GM06990 (cell line): ENCODE measurements at regions not wholly inside any gene's neighbourhood (a gene's known extent, or its start where the extent isn't known, plus 50 kb on each side); places are given as distances from the start of the nearest gene placed in this dataset.

Experiments used
- DNase-seq: peaks from one replicate; pipeline ENCODE4 v3.0.0-alpha.2; 2011; ENCODE audit not compliant: insufficient read length; ENCODE audit errors: extremely low read depth
- H3K27me3 ChIP-seq: replicated peaks from 2 replicates; pipeline ENCODE4 v1.6.0; 2011; ENCODE audit warnings: low read length; ENCODE audit not compliant: control insufficient read depth, insufficient read depth
- H3K36me3 ChIP-seq: 2 replicates; pipeline ENCODE4 v1.5.1; 2011; ENCODE audit warnings: low read length; ENCODE audit not compliant: control insufficient read depth, insufficient read depth
- H3K4me3 ChIP-seq: replicated peaks from 2 replicates; pipeline ENCODE4 v1.5.1; 2011; ENCODE audit warnings: low read depth, mild to moderate bottlenecking, control low read depth, low read length
- TF ChIP-seq, protein P1 (sequence below): IDR thresholded peaks from 2 replicates; pipeline ENCODE4 v1.5.1; 2011; ENCODE audit warnings: low read length, control low read depth, mild to moderate bottlenecking, inconsistent platforms; ENCODE audit not compliant: insufficient read depth, poor library complexity, severe bottlenecking

DNA sequence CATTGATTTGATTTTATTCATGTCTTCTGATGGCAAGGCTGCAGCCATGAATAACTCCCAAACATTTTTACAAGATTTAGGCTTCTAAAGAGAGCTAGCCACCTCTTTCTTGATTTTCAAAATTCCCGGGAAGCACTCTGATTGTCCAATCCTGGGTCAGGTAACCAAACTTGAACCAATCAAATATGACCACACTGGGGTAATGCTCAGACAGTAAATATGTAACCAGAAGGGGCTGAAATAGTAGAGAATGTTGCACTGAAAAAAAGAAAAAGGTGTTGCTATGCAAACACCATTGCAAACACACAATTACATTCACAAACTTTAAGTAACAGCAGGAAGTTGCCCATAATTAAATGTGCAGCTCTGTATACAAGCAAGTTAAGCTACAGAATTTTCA, 112.9 kb upstream of the IQCM start:
- no peak for DNase-seq
- TF ChIP-seq, protein P1, sequence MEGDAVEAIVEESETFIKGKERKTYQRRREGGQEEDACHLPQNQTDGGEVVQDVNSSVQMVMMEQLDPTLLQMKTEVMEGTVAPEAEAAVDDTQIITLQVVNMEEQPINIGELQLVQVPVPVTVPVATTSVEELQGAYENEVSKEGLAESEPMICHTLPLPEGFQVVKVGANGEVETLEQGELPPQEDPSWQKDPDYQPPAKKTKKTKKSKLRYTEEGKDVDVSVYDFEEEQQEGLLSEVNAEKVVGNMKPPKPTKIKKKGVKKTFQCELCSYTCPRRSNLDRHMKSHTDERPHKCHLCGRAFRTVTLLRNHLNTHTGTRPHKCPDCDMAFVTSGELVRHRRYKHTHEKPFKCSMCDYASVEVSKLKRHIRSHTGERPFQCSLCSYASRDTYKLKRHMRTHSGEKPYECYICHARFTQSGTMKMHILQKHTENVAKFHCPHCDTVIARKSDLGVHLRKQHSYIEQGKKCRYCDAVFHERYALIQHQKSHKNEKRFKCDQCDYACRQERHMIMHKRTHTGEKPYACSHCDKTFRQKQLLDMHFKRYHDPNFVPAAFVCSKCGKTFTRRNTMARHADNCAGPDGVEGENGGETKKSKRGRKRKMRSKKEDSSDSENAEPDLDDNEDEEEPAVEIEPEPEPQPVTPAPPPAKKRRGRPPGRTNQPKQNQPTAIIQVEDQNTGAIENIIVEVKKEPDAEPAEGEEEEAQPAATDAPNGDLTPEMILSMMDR, result no peak
- H3K36me3 ChIP-seq, result no peaks in the 10 kb centered on the region
- no peak overlapping the region for H3K4me3 ChIP-seq
- no peaks in the 10 kb centered on the region for H3K27me3 ChIP-seq

DNA sequence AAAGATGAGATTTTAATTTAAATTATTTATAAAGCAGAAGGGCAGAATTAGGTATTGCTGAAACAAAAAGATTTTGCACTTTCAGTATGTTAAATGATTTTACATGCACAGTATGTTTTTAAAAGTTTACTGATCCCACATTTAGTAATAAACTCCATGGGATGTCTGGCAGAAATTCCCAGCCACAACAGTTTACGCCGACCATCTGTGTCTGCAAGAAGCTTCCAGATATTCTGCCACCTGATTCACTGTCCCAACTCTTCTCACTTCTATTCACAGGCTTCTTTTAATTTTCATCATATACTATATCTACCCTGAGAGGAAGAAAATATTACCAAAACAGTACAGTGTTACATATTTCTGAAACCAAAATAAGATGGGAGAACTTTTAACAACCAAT, 115.8 kb upstream of the IQCM start:
- Histone ChIP-seq H3K27me3 (no peaks in the 10 kb centered on the region), H3K4me3 (no peak overlapping the region), H3K36me3 (no peaks in the 10 kb centered on the region)
- no peak for DNase-seq
- TF ChIP-seq, protein P1, result no peak

DNA sequence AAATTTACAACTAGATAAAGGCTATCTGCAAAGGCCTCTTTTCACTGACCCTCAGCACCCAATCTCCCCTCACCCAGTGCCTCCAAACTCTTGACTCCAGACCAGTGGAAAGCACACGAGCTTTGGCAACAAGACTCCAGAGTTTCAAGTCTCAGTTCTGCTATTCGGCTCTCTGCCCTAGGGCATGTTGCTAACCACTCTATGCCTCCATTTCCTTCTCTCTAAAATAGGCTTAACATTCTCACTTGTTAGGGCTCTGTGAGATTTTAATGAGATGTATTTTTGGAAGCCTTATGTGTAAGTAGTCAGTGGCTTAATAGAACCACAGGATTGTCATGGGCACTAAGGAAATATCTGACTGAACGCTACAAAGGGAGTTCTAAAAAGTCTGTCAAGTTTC, 116.5 kb upstream of the IQCM start:
- H3K36me3 ChIP-seq, result no peaks in the 10 kb centered on the region
- TF ChIP-seq, protein P1, result no peak
- no peaks in the 10 kb centered on the region for H3K27me3 ChIP-seq
- H3K4me3 ChIP-seq, result no peak overlapping the region
- DNase-seq, result no peak

DNA sequence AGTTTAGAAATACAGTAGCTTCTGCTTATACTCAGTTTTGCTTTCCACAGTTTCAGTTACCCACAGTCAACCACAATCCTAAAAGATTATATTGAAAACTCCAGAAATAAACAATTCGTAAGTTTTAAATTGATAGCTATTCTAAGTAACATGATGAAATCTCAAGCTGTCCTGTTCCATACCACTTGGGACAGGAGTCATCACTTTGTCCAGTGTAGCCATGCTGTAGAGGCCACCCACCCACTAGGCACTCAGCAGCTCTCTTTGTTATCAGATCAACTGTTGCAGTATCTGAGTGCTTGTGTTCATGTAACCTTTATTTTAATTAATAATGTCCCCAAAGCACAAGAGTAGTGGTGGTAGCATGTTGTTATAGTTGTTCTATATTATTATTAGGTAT, 117.5 kb upstream of the IQCM start:
- H3K4me3 ChIP-seq, result no peak overlapping the region
- no peaks in the 10 kb centered on the region for H3K27me3 ChIP-seq
- TF ChIP-seq, protein P1, result no peak
- DNase-seq, result no peak
- H3K36me3 ChIP-seq, result no peaks in the 10 kb centered on the region

DNA sequence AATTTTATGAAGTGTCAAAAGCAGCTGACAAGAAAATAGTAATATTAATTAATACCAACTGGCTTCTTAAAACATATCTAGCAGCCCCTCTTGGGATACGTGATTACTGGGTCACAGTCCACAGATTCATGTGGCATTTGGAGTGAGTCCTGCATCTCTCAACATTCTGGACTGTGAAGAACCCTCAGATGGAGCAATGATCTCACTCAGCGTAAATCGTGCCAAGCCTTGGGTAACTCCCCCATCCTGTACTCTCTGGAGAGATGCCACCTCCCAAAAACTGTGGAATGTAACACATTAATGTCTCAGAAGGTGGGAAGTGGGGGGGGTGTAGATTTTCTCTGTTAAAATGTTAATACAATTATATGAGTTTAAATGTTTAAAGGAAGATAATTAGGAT, 118.2 kb upstream of the IQCM start:
- H3K27me3 ChIP-seq, result no peaks in the 10 kb centered on the region
- DNase-seq, result no peak
- TF ChIP-seq, protein P1, result no peak
- no peaks in the 10 kb centered on the region for H3K36me3 ChIP-seq
- H3K4me3 ChIP-seq, result no peak overlapping the region

DNA sequence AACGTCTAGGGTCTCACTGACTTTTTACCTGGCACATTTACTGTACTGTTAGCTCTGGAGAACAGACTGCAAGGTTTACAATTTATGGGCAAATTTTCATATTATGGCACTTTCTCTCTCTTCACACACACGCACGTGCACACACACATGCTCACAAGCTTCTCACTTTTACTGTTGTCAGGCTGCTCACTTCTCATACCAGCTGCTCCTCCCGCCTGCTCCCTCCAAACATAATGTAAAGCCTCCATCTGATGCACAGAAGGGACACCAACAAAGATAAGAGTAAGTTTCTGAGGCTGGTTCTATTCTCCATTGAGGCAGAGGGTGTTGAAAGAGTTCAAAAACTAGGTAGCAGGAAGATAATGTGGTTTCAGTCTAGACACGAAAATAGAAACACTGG, 128.9 kb upstream of the DCLK2 start:
- H3K36me3 ChIP-seq, result no peaks in the 10 kb centered on the region
- H3K4me3 ChIP-seq, result no peak overlapping the region
- TF ChIP-seq, protein P1, result no peak
- DNase-seq, result no peak
- H3K27me3 ChIP-seq, result no peaks in the 10 kb centered on the region
